ENCODE measurements at regions not wholly inside any gene's neighbourhood (a gene's known extent, or its start where the extent isn't known, plus 50 kb on each side); places are given as distances from the start of the nearest gene placed in this dataset.

GRCh38 chr3:180820400-180820799 lies 92.1 kb upstream of the FXR1 start:
- no peak for TF ChIP-seq POLR2A (IDR thresholded peaks at IDR 0.05; ENCODE audit: low read length)
- TF ChIP-seq CTCF (IDR thresholded peaks at IDR 0.05): no peak
- no peak for TF ChIP-seq EHMT2 (IDR thresholded peaks at IDR 0.05; ENCODE audit: low read depth)
- TF ChIP-seq CBX2 (IDR thresholded peaks at IDR 0.05; ENCODE audit: borderline replicate concordance, low read depth): no peak
- TF ChIP-seq HOXB5 (CRISPR knock-in tag; IDR thresholded peaks at IDR 0.05): no peak
- TF ChIP-seq E2F6 (IDR thresholded peaks at IDR 0.05; ENCODE audit: borderline replicate concordance, low read depth): no peak
- no peak for TF ChIP-seq EP300 (IDR thresholded peaks at IDR 0.05)
- TF ChIP-seq POLR2AphosphoS2 (conservative IDR thresholded peaks at IDR 0.05; ENCODE audit: low read length): no peak
